ENCODE measurements at regions not wholly inside any gene's neighbourhood (a gene's known extent, or its start where the extent isn't known, plus 50 kb on each side); places are given as distances from the start of the nearest gene placed in this dataset.

DNA sequence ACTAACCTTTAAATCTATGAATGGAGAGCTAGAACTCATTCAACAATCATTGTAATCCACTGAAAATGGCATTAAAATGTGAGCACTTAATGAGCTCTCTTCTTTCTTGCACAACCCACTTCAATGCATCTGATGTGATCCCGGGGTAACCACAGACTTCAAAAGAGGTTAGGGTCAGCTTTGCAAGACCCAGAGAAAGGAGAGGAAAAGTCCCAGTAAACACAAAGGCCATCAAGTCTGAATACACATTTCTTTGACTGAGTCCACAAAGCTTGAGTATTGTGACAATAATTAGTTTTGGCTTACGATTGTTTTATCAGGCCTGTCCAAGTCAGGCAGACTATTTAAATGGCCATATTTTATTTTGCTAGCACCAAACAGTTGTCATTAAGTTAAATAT is 148.8 kb upstream of the ZNF608 start:
- Histone ChIP-seq H3K4me1 (ENCODE audit: insufficient read depth, insufficient read length) (no peaks in the 10 kb centered on the region), H3K36me3 (ENCODE audit: insufficient read depth, insufficient read length, low read length) (no peaks in the 10 kb centered on the region), H3K9ac (ENCODE audit: insufficient read length, low read depth) (no peak overlapping the region), H3K27me3 (ENCODE audit: insufficient read depth, insufficient read length) (no peaks in the 10 kb centered on the region), H3K9me3 (ENCODE audit: insufficient read depth, low read length) (peaks cover 8% of the 10 kb centered on the region; the same call in 1 of the 2 replicates), H3K4me3 (ENCODE audit: insufficient read length, low read depth) (no peak overlapping the region)
- TF ChIP-seq SUZ12 (IDR thresholded peaks at IDR 0.05; ENCODE audit: extremely low read depth, insufficient read depth, insufficient read length) = no peak
- no peak for TF ChIP-seq ZNF274 (IDR thresholded peaks at IDR 0.05; ENCODE audit: low read depth, low read length)
- no peak for TF ChIP-seq YY1 (IDR thresholded peaks at IDR 0.05; ENCODE audit: insufficient read depth, insufficient read length)
- DNase-seq (ENCODE audit: low read depth, low spot score) = no peak

DNA sequence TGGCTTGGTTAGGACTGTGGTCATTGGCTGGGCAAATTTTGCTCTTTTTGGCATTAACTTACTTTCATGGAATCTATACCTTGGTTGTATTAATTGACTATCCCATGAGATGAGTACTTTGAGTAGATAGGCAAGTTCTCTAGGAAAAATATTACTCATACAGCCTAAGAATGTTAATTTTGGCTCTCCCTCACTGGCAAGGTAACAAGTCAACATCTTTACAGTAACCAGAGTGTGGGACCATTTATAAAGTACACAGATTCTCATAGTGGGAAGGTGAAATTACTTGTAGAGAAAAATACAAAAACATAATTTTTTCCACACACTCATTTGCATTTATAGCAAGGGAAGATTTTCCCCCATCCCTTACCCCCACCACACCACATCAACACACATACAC is 154.6 kb upstream of the ZNF608 start:
- H3K36me3 ChIP-seq (ENCODE audit: insufficient read depth, insufficient read length, low read length) = no peaks in the 10 kb centered on the region
- DNase-seq (ENCODE audit: low read depth, low spot score) = no peak
- no peak overlapping the region for H3K4me3 ChIP-seq (ENCODE audit: insufficient read length, low read depth)
- no peak overlapping the region for H3K9ac ChIP-seq (ENCODE audit: insufficient read length, low read depth)
- TF ChIP-seq YY1 (IDR thresholded peaks at IDR 0.05; ENCODE audit: insufficient read depth, insufficient read length) = no peak
- peaks cover 8% of the 10 kb centered on the region for H3K27me3 ChIP-seq (ENCODE audit: insufficient read depth, insufficient read length)
- peaks cover 4% of the 10 kb centered on the region for H3K4me1 ChIP-seq (ENCODE audit: insufficient read depth, insufficient read length)
- H3K9me3 ChIP-seq (ENCODE audit: insufficient read depth, low read length) = no peaks in the 10 kb centered on the region; the same call in 1 of the 2 replicates

DNA sequence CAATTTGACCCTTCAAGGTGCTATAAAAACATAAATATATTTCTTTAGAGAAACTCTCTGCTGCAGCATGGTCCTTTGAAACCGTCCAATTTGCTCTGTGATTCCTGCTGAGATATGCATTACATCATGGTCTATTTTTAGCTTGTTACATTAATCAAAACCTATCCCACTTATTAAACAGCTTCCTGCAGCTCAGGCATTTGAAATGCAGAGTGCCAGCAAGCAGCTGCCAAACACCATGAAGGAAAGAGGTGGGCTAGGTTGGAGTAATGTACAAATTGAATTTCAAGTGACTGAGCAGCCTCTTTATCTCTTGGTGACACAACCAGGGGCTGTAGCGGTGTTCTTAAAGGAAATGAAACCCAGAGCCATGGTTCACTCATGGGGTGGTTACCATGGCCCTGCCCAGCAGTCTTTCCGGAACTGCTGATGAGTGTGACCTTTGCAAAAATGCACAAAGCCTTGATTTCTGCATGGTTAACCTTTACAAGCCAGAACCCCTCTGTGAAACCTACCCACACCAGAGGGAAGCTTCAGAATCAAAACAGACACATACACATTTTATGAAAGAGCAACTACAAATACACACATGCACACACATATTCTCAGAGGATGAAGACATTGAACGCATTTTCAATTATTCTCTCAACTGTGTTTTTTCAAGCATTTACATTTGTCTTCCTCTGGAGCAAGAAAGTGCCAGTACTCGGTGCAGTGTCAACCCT is 155.8 kb upstream of the ZNF608 start:
- Histone ChIP-seq H3K9me3 (ENCODE audit: insufficient read depth, low read length) (no peaks in the 10 kb centered on the region; the same call in 1 of the 2 replicates), H3K4me1 (ENCODE audit: insufficient read depth, insufficient read length) (peaks cover 4% of the 10 kb centered on the region), H3K27me3 (ENCODE audit: insufficient read depth, insufficient read length) (peaks cover 8% of the 10 kb centered on the region), H3K36me3 (ENCODE audit: insufficient read depth, insufficient read length, low read length) (no peaks in the 10 kb centered on the region), H3K9ac (ENCODE audit: insufficient read length, low read depth) (no peak overlapping the region), H3K4me3 (ENCODE audit: insufficient read length, low read depth) (no peak overlapping the region)
- no peak for DNase-seq (ENCODE audit: low read depth, low spot score)
- TF ChIP-seq ZNF274 (IDR thresholded peaks at IDR 0.05; ENCODE audit: low read depth, low read length) = no peak
- no peak for TF ChIP-seq SUZ12 (IDR thresholded peaks at IDR 0.05; ENCODE audit: extremely low read depth, insufficient read depth, insufficient read length)
- no peak for TF ChIP-seq YY1 (IDR thresholded peaks at IDR 0.05; ENCODE audit: insufficient read depth, insufficient read length)

DNA sequence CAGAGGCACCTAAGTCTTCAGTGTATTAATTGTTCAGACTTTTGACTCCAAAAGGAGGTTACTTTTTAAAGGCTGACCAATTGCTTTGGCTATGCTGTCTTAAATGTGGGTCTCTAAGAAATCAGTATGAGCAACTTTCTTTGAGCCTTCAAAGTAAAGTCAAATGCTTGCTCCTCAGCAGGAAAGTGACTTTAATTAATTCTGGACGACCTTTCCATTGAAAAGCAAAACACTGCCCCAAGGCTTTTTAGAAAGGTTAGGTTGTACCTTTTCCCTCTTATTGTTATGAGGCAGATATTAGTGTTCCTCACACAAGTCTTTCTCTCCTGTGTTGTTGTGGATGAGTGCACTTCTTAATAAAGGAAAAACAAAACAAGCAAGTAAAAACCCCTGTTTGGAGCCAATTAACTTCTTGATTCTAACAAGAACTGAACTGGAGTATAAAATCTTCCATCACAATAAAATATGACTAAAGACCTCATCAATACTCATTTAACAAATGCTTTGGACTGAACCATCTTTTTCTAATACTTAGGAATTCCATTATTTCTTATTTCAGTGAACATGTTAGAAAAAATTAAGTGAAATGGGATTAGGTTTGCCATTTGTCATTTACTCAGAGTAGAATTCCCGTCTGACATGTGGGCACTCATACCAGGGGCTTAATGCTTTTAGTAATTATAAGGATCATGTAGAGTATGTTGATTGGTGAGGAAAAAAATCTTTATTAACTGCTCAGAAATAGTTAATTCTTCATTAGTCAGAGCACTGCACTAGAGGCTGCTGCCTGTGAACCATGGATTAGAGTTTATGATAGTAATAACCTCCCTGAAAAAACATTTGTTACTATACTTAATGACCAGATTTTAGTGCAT is 159.1 kb upstream of the ZNF608 start:
- no peak overlapping the region for H3K4me3 ChIP-seq (ENCODE audit: insufficient read length, low read depth)
- TF ChIP-seq YY1 (IDR thresholded peaks at IDR 0.05; ENCODE audit: insufficient read depth, insufficient read length) (no peak), SUZ12 (IDR thresholded peaks at IDR 0.05; ENCODE audit: extremely low read depth, insufficient read depth, insufficient read length) (no peak), ZNF274 (IDR thresholded peaks at IDR 0.05; ENCODE audit: low read depth, low read length) (no peak)
- no peaks in the 10 kb centered on the region for H3K9me3 ChIP-seq (ENCODE audit: insufficient read depth, low read length)
- no peaks in the 10 kb centered on the region for H3K36me3 ChIP-seq (ENCODE audit: insufficient read depth, insufficient read length, low read length)
- peaks cover 8% of the 10 kb centered on the region for H3K27me3 ChIP-seq (ENCODE audit: insufficient read depth, insufficient read length)
- no peak for DNase-seq (ENCODE audit: low read depth, low spot score)
- peaks cover 4% of the 10 kb centered on the region for H3K4me1 ChIP-seq (ENCODE audit: insufficient read depth, insufficient read length)
- H3K9ac ChIP-seq (ENCODE audit: insufficient read length, low read depth) = no peak overlapping the region

DNA sequence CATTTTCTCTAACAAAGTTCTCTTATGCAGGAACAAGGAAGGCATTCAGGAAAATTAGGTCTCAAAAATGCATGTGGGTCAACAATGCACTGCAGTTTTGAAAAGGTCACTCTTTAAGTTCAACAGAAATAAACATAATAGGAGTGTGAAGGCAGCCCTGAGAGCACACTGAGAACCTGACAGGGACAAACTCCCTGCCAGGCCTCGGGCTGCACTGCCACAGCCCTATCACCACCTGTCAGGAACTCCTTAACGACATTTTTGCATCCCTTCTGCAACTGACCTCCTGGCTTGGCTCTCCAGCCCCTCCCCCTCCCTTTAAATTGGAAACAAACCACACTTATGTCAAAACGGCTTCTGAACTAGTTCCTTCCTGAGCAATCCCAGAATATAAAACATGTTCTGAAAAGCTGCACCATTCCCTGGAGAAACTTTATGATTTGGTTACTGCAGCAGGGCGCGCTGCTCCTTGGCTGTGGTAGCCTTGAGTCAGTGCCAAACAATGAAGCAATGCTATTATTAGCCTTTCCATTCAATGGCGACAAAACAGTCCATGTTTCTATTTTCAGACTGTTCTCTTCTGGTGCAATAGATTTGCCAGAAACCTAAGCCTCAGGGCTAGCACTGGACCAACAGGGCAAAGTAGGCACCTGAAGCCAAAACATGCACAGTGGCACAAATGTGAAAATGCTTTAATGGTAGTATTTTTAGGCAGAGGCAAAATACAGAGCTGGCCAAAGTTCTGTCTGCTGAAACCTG is 160.1 kb upstream of the ZNF608 start:
- no peaks in the 10 kb centered on the region for H3K9me3 ChIP-seq (ENCODE audit: insufficient read depth, low read length)
- H3K4me1 ChIP-seq (ENCODE audit: insufficient read depth, insufficient read length) = peaks cover 4% of the 10 kb centered on the region
- no peak overlapping the region for H3K4me3 ChIP-seq (ENCODE audit: insufficient read length, low read depth)
- no peaks in the 10 kb centered on the region for H3K36me3 ChIP-seq (ENCODE audit: insufficient read depth, insufficient read length, low read length)
- DNase-seq (ENCODE audit: low read depth, low spot score) = no peak
- no peak overlapping the region for H3K9ac ChIP-seq (ENCODE audit: insufficient read length, low read depth)
- peaks cover 8% of the 10 kb centered on the region for H3K27me3 ChIP-seq (ENCODE audit: insufficient read depth, insufficient read length)
- TF ChIP-seq SUZ12 (IDR thresholded peaks at IDR 0.05; ENCODE audit: extremely low read depth, insufficient read depth, insufficient read length) = no peak
- no peak for TF ChIP-seq YY1 (IDR thresholded peaks at IDR 0.05; ENCODE audit: insufficient read depth, insufficient read length)
- no peak for TF ChIP-seq ZNF274 (IDR thresholded peaks at IDR 0.05; ENCODE audit: low read depth, low read length)

DNA sequence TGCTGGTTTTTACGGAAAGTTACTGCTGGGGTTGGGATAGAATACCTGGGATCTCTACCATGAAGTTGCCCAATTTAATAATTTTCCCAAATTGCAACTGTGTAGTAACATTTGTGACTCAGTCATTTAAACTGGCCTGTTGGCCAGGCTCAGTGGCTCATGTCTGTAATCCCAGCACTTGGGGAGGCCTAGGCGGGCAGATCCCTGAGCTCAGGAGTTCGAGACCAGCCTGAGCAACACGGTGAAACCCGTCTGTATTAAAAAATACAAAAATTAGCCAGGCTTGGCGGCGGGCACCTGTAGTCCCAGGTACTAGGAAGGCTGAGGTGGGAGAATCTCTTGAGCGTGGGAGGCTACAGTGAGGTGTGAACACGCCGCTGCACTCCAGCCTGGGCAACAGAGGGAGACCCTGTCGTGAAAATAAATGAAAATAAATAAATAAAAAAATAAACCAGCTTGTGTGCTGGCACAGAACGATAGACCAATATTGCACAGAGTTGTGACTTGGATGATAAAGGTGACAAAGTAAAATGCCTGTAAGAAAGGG is 160.7 kb upstream of the ZNF608 start:
- no peak overlapping the region for H3K9ac ChIP-seq (ENCODE audit: insufficient read length, low read depth)
- H3K9me3 ChIP-seq (ENCODE audit: insufficient read depth, low read length) = no peaks in the 10 kb centered on the region
- DNase-seq (ENCODE audit: low read depth, low spot score) = no peak
- no peaks in the 10 kb centered on the region for H3K36me3 ChIP-seq (ENCODE audit: insufficient read depth, insufficient read length, low read length)
- TF ChIP-seq SUZ12 (IDR thresholded peaks at IDR 0.05; ENCODE audit: extremely low read depth, insufficient read depth, insufficient read length) (no peak), YY1 (IDR thresholded peaks at IDR 0.05; ENCODE audit: insufficient read depth, insufficient read length) (no peak), ZNF274 (IDR thresholded peaks at IDR 0.05; ENCODE audit: low read depth, low read length) (no peak)
- no peak overlapping the region for H3K4me3 ChIP-seq (ENCODE audit: insufficient read length, low read depth)
- peaks cover 4% of the 10 kb centered on the region for H3K4me1 ChIP-seq (ENCODE audit: insufficient read depth, insufficient read length)
- H3K27me3 ChIP-seq (ENCODE audit: insufficient read depth, insufficient read length) = peaks cover 8% of the 10 kb centered on the region
